T-cell (primary cell): ENCODE measurements at regions not wholly inside any gene's neighbourhood (a gene's known extent, or its start where the extent isn't known, plus 50 kb on each side); places are given as distances from the start of the nearest gene placed in this dataset.
"Not testable (repeated sequence)": the region's sequence is repeated elsewhere in the genome, so short reads cannot be mapped to it uniquely, and the experiment has no call there.

Experiments used
- ATAC-seq, 4 experiments: fragments of 200-7000 bp in 3 of 4; fragments of 150-1000 bp in 1 of 4; cut with Tn5 transposase; replicated peaks in 1 of 4; 1 replicate in 3 of 4; 2 replicates in 1 of 4; pipeline ENCODE4 v1.10.0; 2021; ENCODE audit warnings: moderate library complexity in 3 of 4, mild to moderate bottlenecking in 2 of 4, moderate number of reproducible peaks in 1 of 4
- CTCF ChIA-PET, 2 donors: fragments of 300-600 bp; sonication (Branson Sonifier 250); formaldehyde crosslinking; loops; one replicate each; lab custom pipeline; 2022; ENCODE audit warnings: antibody characterized with exemption in 2 of 2; lab: Charles Lee
- POLR2A ChIA-PET, 2 donors: fragments of 300-600 bp; sonication (Branson Sonifier 250); formaldehyde crosslinking; loops; one replicate each; lab custom pipeline; 2022; ENCODE audit warnings: antibody characterized with exemption in 2 of 2; lab: Charles Lee
- DNase-seq, 35 experiments: peaks; one replicate each; pipeline versions ENCODE4 v3.0.0 to v3.0.0-alpha.2; 2013 to 2023
- H3K27ac ChIP-seq: one replicate; pipeline ENCODE4 v1.5.1; 2013; ENCODE audit warnings: low read length
- H3K27me3 ChIP-seq, 2 experiments: replicated peaks in 1 of 2; 1 replicate in 1 of 2; 2 replicates in 1 of 2; pipeline versions ENCODE4 v1.6.1 to v1.7.0; 2013; ENCODE audit warnings: low read length in 1 of 2, mixed read lengths in 1 of 2; ENCODE audit not compliant: control insufficient read depth in 2 of 2, insufficient read depth in 2 of 2; ENCODE audit errors: extremely low read depth in 1 of 2
- H3K36me3 ChIP-seq, 2 donors: 1 replicate in 1 of 2; 2 replicates in 1 of 2; pipeline versions ENCODE4 v1.6.1 to v1.7.0; 2013; ENCODE audit warnings: low read length in 1 of 2; ENCODE audit not compliant: control insufficient read depth in 2 of 2, insufficient read depth in 1 of 2; ENCODE audit errors: extremely low read depth in 1 of 2
- H3K4me1 ChIP-seq, 2 experiments: 1 replicate in 1 of 2; 2 replicates in 1 of 2; pipeline versions ENCODE4 v1.6.1 to v1.7.0; 2013; ENCODE audit warnings: low read length in 2 of 2, mixed read lengths in 1 of 2; ENCODE audit not compliant: insufficient read depth in 2 of 2, control insufficient read depth in 1 of 2; ENCODE audit errors: extremely low read depth in 1 of 2
- H3K4me3 ChIP-seq, 2 donors: 1 replicate in 1 of 2; 2 replicates in 1 of 2; pipeline versions ENCODE4 v1.5.1 to v1.7.0; 2013; ENCODE audit warnings: mild to moderate bottlenecking in 2 of 2, low read length in 1 of 2, moderate library complexity in 1 of 2; ENCODE audit not compliant: control insufficient read depth in 1 of 2; ENCODE audit errors: extremely low read depth in 1 of 2
- H3K9me3 ChIP-seq: 2 replicates; pipeline ENCODE4 v1.7.0; 2013
- H3K27ac Mint-ChIP-seq, 2 donors: one replicate each; pipeline ENCODE4 v1.8.0; 2020 to 2021; ENCODE audit warnings: mild to moderate bottlenecking in 2 of 2, mixed read lengths in 2 of 2
- H3K27me3 Mint-ChIP-seq, 2 donors: one replicate each; pipeline ENCODE4 v1.8.0; 2021 to 2022; ENCODE audit warnings: mixed read lengths in 2 of 2
- H3K36me3 Mint-ChIP-seq: one replicate; pipeline ENCODE4 v1.8.0; 2021; ENCODE audit warnings: mixed read lengths
- H3K4me1 Mint-ChIP-seq, 3 donors: one replicate each; pipeline ENCODE4 v1.8.0; 2020 to 2022; ENCODE audit warnings: mixed read lengths in 3 of 3, mild to moderate bottlenecking in 1 of 3
- H3K4me3 Mint-ChIP-seq, 3 donors: one replicate each; pipeline ENCODE4 v1.8.0; 2020 to 2022; ENCODE audit warnings: mild to moderate bottlenecking in 3 of 3, mixed read lengths in 3 of 3, moderate library complexity in 3 of 3
- H3K9me3 Mint-ChIP-seq, 3 donors: one replicate each; pipeline ENCODE4 v1.8.0; 2020 to 2022; ENCODE audit warnings: mixed read lengths in 3 of 3
- whole genome bisulfite sequencing: methylation state at CpG from one replicate; pipeline ENCODE4 v1.1.5; 2013; ENCODE audit warnings: missing lambda C conversion rate; ENCODE audit not compliant: insufficient coverage; 5-methylcytosine and 5-hydroxymethylcytosine counted together

- no peaks in the 10 kb centered on the region for H3K9me3 ChIP-seq
- no peak overlapping the region for H3K4me3 ChIP-seq
- peaks cover 4 to 10% (median 9%) of the 10 kb centered on the region in 3 donors for H3K4me1 Mint-ChIP-seq
- H3K4me1 ChIP-seq, result no peaks in the 10 kb centered on the region
- ATAC-seq, result peak; percentile 37 to 85 (median 75)
- H3K36me3 Mint-ChIP-seq, result no peaks in the 10 kb centered on the region
- POLR2A ChIA-PET, result interaction anchor here in 1 of 2 donors (0.6 kb wide), 1 partner anchor 52 kb away, joined by 3 read pairs; no protein-coding TSS in a partner anchor
- peak overlapping the region in 1 of 2 donors; percentile 16 for H3K27ac Mint-ChIP-seq
- peaks cover 0 to 4% of the 10 kb centered on the region in 2 donors for H3K27me3 Mint-ChIP-seq
- H3K9me3 Mint-ChIP-seq, result peaks cover 2 to 9% (median 4%) of the 10 kb centered on the region in 3 donors
- WGBS, result 86% methylated on average over 7 of the region's 10 CpGs
- peak in 21 of 35 experiments; percentile 3 to 35 (median 21) for DNase-seq
- no peaks in the 10 kb centered on the region for H3K36me3 ChIP-seq
- H3K4me3 Mint-ChIP-seq, result no peak overlapping the region
- H3K27ac ChIP-seq, result peak overlapping the region; percentile 43
- CTCF ChIA-PET, result interaction anchor here in 1 of 2 donors (0.6 kb wide), 1 partner anchor 1756 kb away, joined by 3 read pairs; no protein-coding TSS in a partner anchor
- no peaks in the 10 kb centered on the region for H3K27me3 ChIP-seq
These were observed 264.5 kb downstream of the SOCS6 start for GRCh38 chr18:70553245-70553935.

- ATAC-seq, result no peak
- H3K27ac Mint-ChIP-seq, result no peak overlapping the region
These were observed 247.7 kb downstream of the SOCS6 start for GRCh38 chr18:70536370-70537062.

GRCh38 chr18:70535041-70535440 is 246.2 kb downstream of the SOCS6 start:
- DNase-seq, result no peak
- Histone ChIP-seq H3K4me3 (no peak overlapping the region), H3K27ac (no peak overlapping the region), H3K27me3 (no peaks in the 10 kb centered on the region), H3K9me3 (no peaks in the 10 kb centered on the region), H3K36me3 (no peaks in the 10 kb centered on the region), H3K4me1 (no peaks in the 10 kb centered on the region)
- ChIA-PET POLR2A (no interaction called here), CTCF (interaction anchor here in 1 of 2 donors (0.6 kb wide), 1 partner anchor 955 kb away, joined by 3 read pairs; no protein-coding TSS in a partner anchor)
- ATAC-seq, result no peak
- Mint-ChIP-seq H3K27me3 (no peaks in the 10 kb centered on the region), H3K4me3 (no peak overlapping the region), H3K4me1 (no peaks in the 10 kb centered on the region), H3K9me3 (peaks cover 0 to 9% (median 4%) of the 10 kb centered on the region in 3 donors), H3K27ac (no peak overlapping the region), H3K36me3 (no peaks in the 10 kb centered on the region)
- 70% methylated on average over 2 of the region's 5 CpGs for WGBS

More at GRCh38 chr18:70536370-70537062, 247.7 kb downstream of the SOCS6 start:
- CTCF ChIA-PET, result no interaction called here
- Histone ChIP-seq H3K4me1 (no peaks in the 10 kb centered on the region), H3K4me3 (no peak overlapping the region), H3K36me3 (no peaks in the 10 kb centered on the region), H3K27ac (no peak overlapping the region), H3K27me3 (no peaks in the 10 kb centered on the region), H3K9me3 (no peaks in the 10 kb centered on the region)
- no peak for DNase-seq
- Mint-ChIP-seq H3K4me1 (no peaks in the 10 kb centered on the region), H3K27me3 (no peaks in the 10 kb centered on the region), H3K9me3 (peaks cover 1 to 13% (median 4%) of the 10 kb centered on the region in 3 donors), H3K36me3 (no peaks in the 10 kb centered on the region), H3K4me3 (no peak overlapping the region)
- POLR2A ChIA-PET, result no interaction called here
- WGBS, result no CpG with 5 or more reads among the region's 6 CpGs

GRCh38 chr18:70525322-70525721 is 236.5 kb downstream of the SOCS6 start:
- POLR2A ChIA-PET, H3K4me1 ChIP-seq, DNase-seq, H3K27ac ChIP-seq, H3K4me3 Mint-ChIP-seq, CTCF ChIA-PET, H3K27ac Mint-ChIP-seq, H3K27me3 ChIP-seq, H3K36me3 ChIP-seq, H3K9me3 Mint-ChIP-seq, H3K27me3 Mint-ChIP-seq, H3K4me3 ChIP-seq, ATAC-seq, H3K36me3 Mint-ChIP-seq, H3K9me3 ChIP-seq, H3K4me1 Mint-ChIP-seq: not testable (repeated sequence)
- WGBS, result no CpG with 5 or more reads among the region's 1 CpG

GRCh38 chr18:70523792-70524182 is 234.9 kb downstream of the SOCS6 start:
- Histone ChIP-seq H3K4me1 (no peaks in the 10 kb centered on the region), H3K36me3 (no peaks in the 10 kb centered on the region), H3K27me3 (no peaks in the 10 kb centered on the region), H3K4me3 (no peak overlapping the region), H3K9me3 (peaks cover 2% of the 10 kb centered on the region), H3K27ac (no peak overlapping the region)
- Mint-ChIP-seq H3K27ac (no peak overlapping the region), H3K4me3 (no peak overlapping the region), H3K27me3 (no peaks in the 10 kb centered on the region), H3K4me1 (no peaks in the 10 kb centered on the region), H3K36me3 (no peaks in the 10 kb centered on the region), H3K9me3 (peaks cover 0 to 5% (median 4%) of the 10 kb centered on the region in 3 donors)
- ChIA-PET POLR2A (interaction anchor here in 1 of 2 donors (0.6 kb wide), 1 partner anchor 419 kb away, joined by 4 read pairs; no protein-coding TSS in a partner anchor), CTCF (no interaction called here)
- no peak for DNase-seq
- ATAC-seq, result no peak
- WGBS, result no CpG with 5 or more reads among the region's 3 CpGs

GRCh38 chr18:70523035-70523791 is 234.4 kb downstream of the SOCS6 start:
- no peaks in the 10 kb centered on the region for H3K4me1 Mint-ChIP-seq
- H3K9me3 ChIP-seq, result peaks cover 2% of the 10 kb centered on the region
- WGBS, result no CpG with 5 or more reads among the region's 7 CpGs
- H3K36me3 Mint-ChIP-seq, result no peaks in the 10 kb centered on the region
- ATAC-seq (no peak), DNase-seq (no peak)
- no peaks in the 10 kb centered on the region for H3K27me3 Mint-ChIP-seq
- H3K27ac Mint-ChIP-seq, result no peak overlapping the region
- POLR2A ChIA-PET, result no interaction called here
- CTCF ChIA-PET, result no interaction called here
- H3K27me3 ChIP-seq, result no peaks in the 10 kb centered on the region
- peaks cover 0 to 5% (median 4%) of the 10 kb centered on the region in 3 donors for H3K9me3 Mint-ChIP-seq
- no peak overlapping the region for H3K4me3 Mint-ChIP-seq
- no peak overlapping the region for H3K4me3 ChIP-seq
- H3K36me3 ChIP-seq, result no peaks in the 10 kb centered on the region
- no peak overlapping the region for H3K27ac ChIP-seq
- no peaks in the 10 kb centered on the region for H3K4me1 ChIP-seq
